HG03571 (cell line): ENCODE measurements at regions not wholly inside any gene's neighbourhood (a gene's known extent, or its start where the extent isn't known, plus 50 kb on each side); places are given as distances from the start of the nearest gene placed in this dataset.

ENCODE experiments used
- ATAC-seq: cut with Tn5 transposase; IDR thresholded peaks from one replicate; pipeline ENCODE4 v1.9.1; 2021; ENCODE audit not compliant: unreplicated experiment

GRCh38 chr1:217373761-217374701 lies 256.9 kb downstream of the GPATCH2 start:
- ATAC-seq = no peak

GRCh38 chr1:217372049-217372970 lies 258.6 kb downstream of the GPATCH2 start:
- ATAC-seq = no peak

GRCh38 chr1:217370757-217371156 lies 260.1 kb downstream of the GPATCH2 start:
- no peak for ATAC-seq

GRCh38 chr1:217369996-217370551 lies 260.8 kb downstream of the GPATCH2 start:
- ATAC-seq = no peak

- ATAC-seq = peak; percentile 83
These were observed 261.5 kb downstream of the GPATCH2 start for GRCh38 chr1:217369271-217369981.

- ATAC-seq = no peak
These were observed 266.7 kb downstream of the GPATCH2 start for GRCh38 chr1:217364220-217364619.

- no peak for ATAC-seq
These were observed 267.6 kb downstream of the GPATCH2 start for GRCh38 chr1:217363319-217363718.

- no peak for ATAC-seq
These were observed 270.4 kb downstream of the GPATCH2 start for GRCh38 chr1:217360510-217360909.

GRCh38 chr1:217354895-217355294 lies 276.0 kb downstream of the GPATCH2 start:
- ATAC-seq = no peak

GRCh38 chr1:217348960-217349664 lies 281.8 kb downstream of the GPATCH2 start:
- no peak for ATAC-seq

- ATAC-seq = no peak
These were observed 286.2 kb downstream of the GPATCH2 start for GRCh38 chr1:217344712-217345111.

GRCh38 chr1:217343907-217344306 lies 287.0 kb downstream of the GPATCH2 start:
- ATAC-seq = no peak

- no peak for ATAC-seq
These were observed 288.8 kb downstream of the GPATCH2 start for GRCh38 chr1:217342105-217342504.

GRCh38 chr1:217336724-217337123 lies 294.2 kb downstream of the GPATCH2 start:
- ATAC-seq = no peak

- ATAC-seq = peak; percentile 81
These were observed 297.0 kb downstream of the GPATCH2 start for GRCh38 chr1:217333939-217334338.

GRCh38 chr1:217332431-217333065 lies 298.3 kb downstream of the GPATCH2 start:
- ATAC-seq = no peak

GRCh38 chr1:217331698-217332097 lies 299.2 kb downstream of the GPATCH2 start:
- ATAC-seq = no peak

- ATAC-seq = no peak
These were observed 303.0 kb downstream of the GPATCH2 start for GRCh38 chr1:217327901-217328300.

- ATAC-seq = peak; percentile 96
These were observed 308.1 kb downstream of the GPATCH2 start for GRCh38 chr1:217322834-217323233.

GRCh38 chr1:217315346-217315745 lies 315.5 kb downstream of the GPATCH2 start:
- ATAC-seq = no peak
